H1 (cell line): ENCODE measurements at regions not wholly inside any gene's neighbourhood (a gene's known extent, or its start where the extent isn't known, plus 50 kb on each side); places are given as distances from the start of the nearest gene placed in this dataset.

Source experiments
- TF ChIP-seq, protein P1 (sequence below), 3 experiments: IDR thresholded peaks; 1 replicate in 2 of 3; 2 replicates in 1 of 3; pipeline versions ENCODE4 v1.5.1 to v1.6.1; 2011; ENCODE audit warnings: low read length in 3 of 3, mild to moderate bottlenecking in 3 of 3, inconsistent platforms in 2 of 3, low read depth in 1 of 3, moderate library complexity in 1 of 3; ENCODE audit not compliant: insufficient read depth in 1 of 3; ENCODE audit errors: control extremely low read depth in 1 of 3

DNA sequence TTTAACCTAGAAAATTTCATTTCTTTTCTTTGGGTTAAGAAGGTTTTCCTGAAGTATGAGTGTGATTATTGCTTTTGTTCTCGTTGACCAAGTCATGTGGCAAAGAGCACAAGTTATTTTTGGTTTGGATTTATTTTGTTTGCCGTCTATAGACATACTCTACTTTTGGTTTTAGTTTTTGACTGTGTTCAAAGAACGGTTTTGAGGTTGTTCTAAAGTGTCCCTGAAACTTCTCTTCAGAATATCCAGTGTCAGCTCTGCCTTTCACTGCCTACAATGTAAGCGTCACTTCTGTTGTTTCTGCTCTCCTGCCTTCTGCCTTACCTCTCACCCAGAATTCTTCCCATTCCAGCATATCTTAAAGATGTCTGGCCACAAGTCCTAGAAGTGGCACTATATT, 812.2 kb downstream of the C4orf33 start (continued):
- TF ChIP-seq, protein P1, sequence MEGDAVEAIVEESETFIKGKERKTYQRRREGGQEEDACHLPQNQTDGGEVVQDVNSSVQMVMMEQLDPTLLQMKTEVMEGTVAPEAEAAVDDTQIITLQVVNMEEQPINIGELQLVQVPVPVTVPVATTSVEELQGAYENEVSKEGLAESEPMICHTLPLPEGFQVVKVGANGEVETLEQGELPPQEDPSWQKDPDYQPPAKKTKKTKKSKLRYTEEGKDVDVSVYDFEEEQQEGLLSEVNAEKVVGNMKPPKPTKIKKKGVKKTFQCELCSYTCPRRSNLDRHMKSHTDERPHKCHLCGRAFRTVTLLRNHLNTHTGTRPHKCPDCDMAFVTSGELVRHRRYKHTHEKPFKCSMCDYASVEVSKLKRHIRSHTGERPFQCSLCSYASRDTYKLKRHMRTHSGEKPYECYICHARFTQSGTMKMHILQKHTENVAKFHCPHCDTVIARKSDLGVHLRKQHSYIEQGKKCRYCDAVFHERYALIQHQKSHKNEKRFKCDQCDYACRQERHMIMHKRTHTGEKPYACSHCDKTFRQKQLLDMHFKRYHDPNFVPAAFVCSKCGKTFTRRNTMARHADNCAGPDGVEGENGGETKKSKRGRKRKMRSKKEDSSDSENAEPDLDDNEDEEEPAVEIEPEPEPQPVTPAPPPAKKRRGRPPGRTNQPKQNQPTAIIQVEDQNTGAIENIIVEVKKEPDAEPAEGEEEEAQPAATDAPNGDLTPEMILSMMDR (IDR thresholded peaks at IDR 0.05; ENCODE audit: control extremely low read depth in 1 of 3, insufficient read depth in 1 of 3, low read depth in 1 of 3, low read length in 3 of 3), result no peak
